K562 (cell line): ENCODE measurements at regions not wholly inside any gene's neighbourhood (a gene's known extent, or its start where the extent isn't known, plus 50 kb on each side); places are given as distances from the start of the nearest gene placed in this dataset.

Experiments used
- ATAC-seq: fragments of 200-7000 bp; cut with Tn5 transposase; 3 replicates; pipeline ENCODE4 v1.9.1; 2020; ENCODE audit warnings: moderate library complexity
- BruUV-seq: library from RNA; stranded (reverse); fragments of 400-500 nt; replicated peaks from 2 replicates; lab custom pipeline; 2021; lab: Mats Ljungman, UMichigan
- CTCF ChIA-PET: fragments of 300-600 bp; formaldehyde crosslinking; extraction: SDS; loops from one replicate; lab custom pipeline; 2021; ENCODE audit warnings: low intra/inter-chr PET ratio; lab: Yijun Ruan, JAX
- POLR2A ChIA-PET: fragments of 300-600, 350-650 bp; sonication (Branson Sonifier 250); formaldehyde crosslinking; extraction: SDS; loops from one replicate; lab custom pipeline; 2021; ENCODE audit warnings: antibody characterized with exemption, inconsistent platforms; lab: Yijun Ruan, JAX
- DNase-seq, 4 experiments: peaks; one replicate each; pipeline versions ENCODE4 v3.0.0 to v3.0.0-alpha.2; 2011 to 2018; ENCODE audit warnings: low spot score in 3 of 4, mixed read lengths in 3 of 4; ENCODE audit errors: extremely low read depth in 1 of 4
- FAIRE-seq: peaks from 2 replicates; lab custom pipeline; 2011; peaks lifted over from hg19 to GRCh38; lab: Jason Lieb, UNC
- H2AFZ ChIP-seq: 2 replicates; pipeline ENCODE4 v1.6.0; 2011; ENCODE audit warnings: low read depth, low read length, control low read depth, inconsistent platforms
- H3K27ac ChIP-seq: fragments of 200-600 bp; 3 replicates; pipeline ENCODE4 v1.8.0; 2011; ENCODE audit warnings: low read depth, mild to moderate bottlenecking, control low read depth, inconsistent platforms, low read length, moderate library complexity, mixed read lengths; ENCODE audit errors: extremely low read depth
- H3K27me3 ChIP-seq, 2 experiments: fragments of 300-600 bp in 1 of 2; 2 replicates in 1 of 2; 3 replicates in 1 of 2; pipeline versions ENCODE4 v1.6.0 to v1.8.0; 2011; ENCODE audit warnings: inconsistent platforms in 2 of 2, low read length in 2 of 2, mild to moderate bottlenecking in 1 of 2, mixed read lengths in 1 of 2, moderate library complexity in 1 of 2; ENCODE audit not compliant: control insufficient read depth in 2 of 2, insufficient read depth in 2 of 2
- H3K36me3 ChIP-seq: fragments of 300-600 bp; 3 replicates; pipeline ENCODE4 v1.8.0; 2011; ENCODE audit warnings: mild to moderate bottlenecking, low read length, inconsistent platforms; ENCODE audit not compliant: control insufficient read depth, insufficient read depth
- H3K4me1 ChIP-seq, 2 experiments: fragments of 200-600 bp in 1 of 2; replicated peaks in 1 of 2; 2 replicates in 1 of 2; 3 replicates in 1 of 2; pipeline versions ENCODE4 v1.5.1 to v1.8.0; 2011; ENCODE audit warnings: inconsistent platforms in 2 of 2, low read length in 2 of 2, mild to moderate bottlenecking in 1 of 2, mixed read lengths in 1 of 2, moderate library complexity in 1 of 2; ENCODE audit not compliant: control insufficient read depth in 2 of 2, insufficient read depth in 2 of 2
- H3K4me2 ChIP-seq: 2 replicates; pipeline ENCODE4 v1.6.1; 2011; ENCODE audit warnings: low read length, control low read depth, inconsistent platforms, mixed read lengths; ENCODE audit not compliant: insufficient read depth
- H3K4me3 ChIP-seq: fragments of 200-600 bp; sonication (generic), shearing (Covaris generic); 2 replicates; pipeline ENCODE4 v1.5.1; 2016; ENCODE audit warnings: control low read depth, inconsistent platforms
- H3K79me2 ChIP-seq: fragments of 200-600 bp; 3 replicates; pipeline ENCODE4 v1.8.0; 2011; ENCODE audit warnings: low read length, inconsistent platforms; ENCODE audit not compliant: control insufficient read depth, insufficient read depth
- H3K9ac ChIP-seq, 2 experiments: 2 replicates each; pipeline versions ENCODE4 v1.6.0 to v1.6.1; 2011; ENCODE audit warnings: low read depth in 2 of 2, low read length in 2 of 2, control low read depth in 1 of 2, inconsistent platforms in 1 of 2, mild to moderate bottlenecking in 1 of 2, mixed read lengths in 1 of 2; ENCODE audit not compliant: insufficient read depth in 1 of 2
- H3K9me1 ChIP-seq: one replicate; pipeline ENCODE4 v1.6.0; 2011; ENCODE audit warnings: inconsistent platforms, mild to moderate bottlenecking, low read length, moderate library complexity; ENCODE audit not compliant: control insufficient read depth, insufficient read depth
- H3K9me3 ChIP-seq: replicated peaks from 2 replicates; pipeline ENCODE4 v1.5.1; 2011; ENCODE audit warnings: low read depth, low read length, inconsistent platforms; ENCODE audit not compliant: control insufficient read depth, insufficient read depth
- H4K20me1 ChIP-seq: replicated peaks from 2 replicates; pipeline ENCODE4 v1.6.1; 2011; ENCODE audit warnings: low read length, inconsistent platforms, mixed read lengths; ENCODE audit not compliant: control insufficient read depth, insufficient read depth
- NFIC ChIP-seq: fragments of 450-650 bp; IDR thresholded peaks from 2 replicates; pipeline ENCODE4 v1.6.1; 2017; ENCODE audit warnings: mild to moderate bottlenecking, inconsistent platforms
- SMAD3 ChIP-seq: fragments of 450-650 bp; formaldehyde crosslinking; conservative IDR thresholded peaks from 2 replicates; pipeline ENCODE4 v1.4.0; 2020; ENCODE audit warnings: mild to moderate bottlenecking
- SNRNP70 ChIP-seq: fragments of 200-400 bp; formaldehyde crosslinking; optimal IDR thresholded peaks from 2 replicates; pipeline ENCODE3; 2017; ENCODE audit warnings: low read depth, low read length
- WGBS: fragments of 100-300 bp; shearing (Covaris generic); methylation state at CpG from one replicate; pipeline ENCODE4 v1.1.6; 2016; ENCODE audit warnings: low coverage, mixed read lengths; ENCODE audit not compliant: insufficient coverage; ENCODE audit errors: missing lambda C conversion rate; 5-methylcytosine and 5-hydroxymethylcytosine counted together
- in situ Hi-C: fragments of 300-500 bp; cut with MboI; formaldehyde crosslinking; loops from 4 replicates; pipeline ENCODE4 v1.15.0; 2018; ENCODE audit warnings: inconsistent platforms, mixed read lengths
- intact Hi-C: fragments of 100-400 bp; cut with micrococcal nuclease; formaldehyde crosslinking; loops from 2 replicates; pipeline ENCODE4 v1.14.2; 2022
- TF ChIP-seq, protein P1 (sequence below): fragments of 450-650 bp; IDR thresholded peaks from 2 replicates; pipeline ENCODE4 v1.6.1; 2017; ENCODE audit warnings: mild to moderate bottlenecking, moderate library complexity
- TF ChIP-seq, protein P2 (sequence below): fragments of 250-450 bp; sonication (Bioruptor Pico); IDR thresholded peaks from 2 replicates; pipeline ENCODE4 v1.4.0; 2020; ENCODE audit warnings: mild to moderate bottlenecking, moderate library complexity, borderline replicate concordance
- TF ChIP-seq, protein P3 (sequence below): fragments of 450-650 bp; formaldehyde crosslinking; IDR thresholded peaks from 2 replicates; pipeline ENCODE4 v1.4.0; 2022; ENCODE audit warnings: missing genetic modification characterization
- TF ChIP-seq, protein P4 (sequence below): fragments of 250-450 bp; sonication (Bioruptor Pico); IDR thresholded peaks from 2 replicates; pipeline ENCODE4 v1.5.0; 2021; ENCODE audit warnings: mild to moderate bottlenecking, moderate library complexity

DNA sequence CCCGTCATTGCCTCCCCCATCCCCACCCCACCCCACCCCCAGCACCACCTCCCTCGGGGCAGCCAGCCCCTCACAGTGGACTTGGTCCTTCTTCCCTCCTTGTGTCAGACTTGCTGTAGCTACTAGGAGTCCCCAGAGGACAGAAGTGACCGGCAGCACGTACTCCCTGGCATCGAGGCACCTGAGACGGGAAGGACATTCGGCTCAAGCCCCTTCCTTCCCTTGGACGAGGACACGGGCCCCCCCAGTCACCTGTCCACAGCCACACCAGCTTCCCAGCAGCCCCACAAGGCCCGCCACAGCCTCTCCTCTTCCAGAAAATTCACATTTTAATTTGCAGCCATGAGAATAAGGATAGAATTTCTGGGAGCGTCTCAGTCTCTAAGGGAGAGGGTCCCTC is 267.8 kb upstream of the SHH start:
- ChIA-PET POLR2A (no interaction called here), CTCF (no interaction called here)
- H3K4me3 ChIP-seq, result no peak overlapping the region
- no peak overlapping the region for H3K27ac ChIP-seq
- BruUV-seq, result no TSS peak
- intact Hi-C loops (no loop called here), in situ Hi-C loops (no loop called here)
- no peaks in the 10 kb centered on the region for H3K36me3 ChIP-seq
- no peak overlapping the region for H3K9ac ChIP-seq
- H3K4me2 ChIP-seq, result no peak overlapping the region
- WGBS, result 0% methylated on average over 9 of the region's 11 CpGs
- H3K79me2 ChIP-seq, result no peaks in the 10 kb centered on the region
- H3K9me1 ChIP-seq, result no peaks in the 10 kb centered on the region
- peaks cover 28 to 54% of the 10 kb centered on the region in 2 experiments for H3K27me3 ChIP-seq
- no peaks in the 10 kb centered on the region for H3K9me3 ChIP-seq
- no peak overlapping the region for H2AFZ ChIP-seq
- DNase-seq (no peak), FAIRE-seq (no peak), ATAC-seq (no peak)
- H4K20me1 ChIP-seq, result no peaks in the 10 kb centered on the region
- peaks cover 0 to 4% of the 10 kb centered on the region in 2 experiments; a peak in 2 of 5 replicates for H3K4me1 ChIP-seq
- TF ChIP-seq, protein P1, sequence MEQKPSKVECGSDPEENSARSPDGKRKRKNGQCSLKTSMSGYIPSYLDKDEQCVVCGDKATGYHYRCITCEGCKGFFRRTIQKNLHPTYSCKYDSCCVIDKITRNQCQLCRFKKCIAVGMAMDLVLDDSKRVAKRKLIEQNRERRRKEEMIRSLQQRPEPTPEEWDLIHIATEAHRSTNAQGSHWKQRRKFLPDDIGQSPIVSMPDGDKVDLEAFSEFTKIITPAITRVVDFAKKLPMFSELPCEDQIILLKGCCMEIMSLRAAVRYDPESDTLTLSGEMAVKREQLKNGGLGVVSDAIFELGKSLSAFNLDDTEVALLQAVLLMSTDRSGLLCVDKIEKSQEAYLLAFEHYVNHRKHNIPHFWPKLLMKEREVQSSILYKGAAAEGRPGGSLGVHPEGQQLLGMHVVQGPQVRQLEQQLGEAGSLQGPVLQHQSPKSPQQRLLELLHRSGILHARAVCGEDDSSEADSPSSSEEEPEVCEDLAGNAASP, result no peak
- TF ChIP-seq, protein P2, sequence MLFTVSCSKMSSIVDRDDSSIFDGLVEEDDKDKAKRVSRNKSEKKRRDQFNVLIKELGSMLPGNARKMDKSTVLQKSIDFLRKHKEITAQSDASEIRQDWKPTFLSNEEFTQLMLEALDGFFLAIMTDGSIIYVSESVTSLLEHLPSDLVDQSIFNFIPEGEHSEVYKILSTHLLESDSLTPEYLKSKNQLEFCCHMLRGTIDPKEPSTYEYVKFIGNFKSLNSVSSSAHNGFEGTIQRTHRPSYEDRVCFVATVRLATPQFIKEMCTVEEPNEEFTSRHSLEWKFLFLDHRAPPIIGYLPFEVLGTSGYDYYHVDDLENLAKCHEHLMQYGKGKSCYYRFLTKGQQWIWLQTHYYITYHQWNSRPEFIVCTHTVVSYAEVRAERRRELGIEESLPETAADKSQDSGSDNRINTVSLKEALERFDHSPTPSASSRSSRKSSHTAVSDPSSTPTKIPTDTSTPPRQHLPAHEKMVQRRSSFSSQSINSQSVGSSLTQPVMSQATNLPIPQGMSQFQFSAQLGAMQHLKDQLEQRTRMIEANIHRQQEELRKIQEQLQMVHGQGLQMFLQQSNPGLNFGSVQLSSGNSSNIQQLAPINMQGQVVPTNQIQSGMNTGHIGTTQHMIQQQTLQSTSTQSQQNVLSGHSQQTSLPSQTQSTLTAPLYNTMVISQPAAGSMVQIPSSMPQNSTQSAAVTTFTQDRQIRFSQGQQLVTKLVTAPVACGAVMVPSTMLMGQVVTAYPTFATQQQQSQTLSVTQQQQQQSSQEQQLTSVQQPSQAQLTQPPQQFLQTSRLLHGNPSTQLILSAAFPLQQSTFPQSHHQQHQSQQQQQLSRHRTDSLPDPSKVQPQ (CRISPR knock-in tag), result no peak
- TF ChIP-seq, protein P3, sequence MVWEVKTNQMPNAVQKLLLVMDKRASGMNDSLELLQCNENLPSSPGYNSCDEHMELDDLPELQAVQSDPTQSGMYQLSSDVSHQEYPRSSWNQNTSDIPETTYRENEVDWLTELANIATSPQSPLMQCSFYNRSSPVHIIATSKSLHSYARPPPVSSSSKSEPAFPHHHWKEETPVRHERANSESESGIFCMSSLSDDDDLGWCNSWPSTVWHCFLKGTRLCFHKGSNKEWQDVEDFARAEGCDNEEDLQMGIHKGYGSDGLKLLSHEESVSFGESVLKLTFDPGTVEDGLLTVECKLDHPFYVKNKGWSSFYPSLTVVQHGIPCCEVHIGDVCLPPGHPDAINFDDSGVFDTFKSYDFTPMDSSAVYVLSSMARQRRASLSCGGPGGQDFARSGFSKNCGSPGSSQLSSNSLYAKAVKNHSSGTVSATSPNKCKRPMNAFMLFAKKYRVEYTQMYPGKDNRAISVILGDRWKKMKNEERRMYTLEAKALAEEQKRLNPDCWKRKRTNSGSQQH (CRISPR knock-in tag), result no peak
- no peak for TF ChIP-seq SMAD3 (CRISPR knock-in tag)
- no peak for TF ChIP-seq SNRNP70
- TF ChIP-seq, protein P4, sequence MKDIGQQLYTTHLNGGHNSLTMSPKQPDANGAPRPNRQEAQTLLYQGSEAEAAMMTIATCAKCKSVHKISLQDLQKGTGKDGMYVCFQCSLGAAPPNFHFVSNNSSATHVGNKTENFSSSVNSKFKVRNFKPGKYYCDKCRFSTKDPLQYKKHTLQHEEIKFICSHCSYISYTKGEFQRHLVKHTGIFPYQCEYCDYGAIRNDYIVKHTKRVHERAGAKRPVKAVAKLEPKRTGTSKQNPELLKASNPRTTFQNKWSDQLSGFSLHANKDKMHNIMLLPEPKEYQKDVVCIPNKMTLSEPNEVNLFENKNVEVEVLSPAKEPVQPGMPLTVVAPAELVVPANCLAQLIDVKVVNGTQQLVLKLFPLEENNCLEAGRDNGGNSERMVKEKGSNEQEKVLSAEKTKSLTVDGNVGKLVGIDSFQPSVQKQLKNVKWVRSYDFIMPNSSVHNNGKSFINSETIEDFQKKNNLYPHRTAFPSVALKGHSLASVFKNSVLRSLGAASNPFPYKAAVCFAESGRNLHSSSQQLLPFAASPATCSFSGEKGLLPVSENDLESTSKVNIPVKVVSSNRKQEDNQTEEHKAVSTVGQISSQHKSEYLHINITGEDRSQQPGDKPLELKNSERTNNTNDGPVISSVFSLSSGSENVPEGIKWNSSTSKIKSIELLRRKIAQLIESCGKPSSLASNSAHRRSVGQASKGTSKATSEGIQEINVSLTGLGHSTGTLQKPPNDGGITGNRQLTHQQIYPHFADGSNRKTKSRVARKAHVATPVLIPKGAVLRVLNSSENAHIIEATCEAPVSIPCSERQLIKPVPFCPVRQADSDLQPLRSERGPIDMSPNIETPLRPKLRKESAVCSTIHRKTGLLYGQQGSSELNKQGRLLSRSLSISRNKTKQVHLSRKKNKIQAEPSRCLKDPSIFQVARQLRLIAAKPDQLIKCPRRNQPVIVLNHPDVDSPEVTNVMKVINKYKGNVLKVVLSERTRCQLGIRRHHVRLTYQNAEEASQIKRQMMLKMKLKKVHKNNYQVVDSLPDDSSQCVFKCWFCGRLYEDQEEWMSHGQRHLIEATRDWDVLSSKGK (CRISPR knock-in tag), result no peak
- no peak for TF ChIP-seq NFIC
